ENCODE measurements at regions not wholly inside any gene's neighbourhood (a gene's known extent, or its start where the extent isn't known, plus 50 kb on each side); places are given as distances from the start of the nearest gene placed in this dataset.

DNA sequence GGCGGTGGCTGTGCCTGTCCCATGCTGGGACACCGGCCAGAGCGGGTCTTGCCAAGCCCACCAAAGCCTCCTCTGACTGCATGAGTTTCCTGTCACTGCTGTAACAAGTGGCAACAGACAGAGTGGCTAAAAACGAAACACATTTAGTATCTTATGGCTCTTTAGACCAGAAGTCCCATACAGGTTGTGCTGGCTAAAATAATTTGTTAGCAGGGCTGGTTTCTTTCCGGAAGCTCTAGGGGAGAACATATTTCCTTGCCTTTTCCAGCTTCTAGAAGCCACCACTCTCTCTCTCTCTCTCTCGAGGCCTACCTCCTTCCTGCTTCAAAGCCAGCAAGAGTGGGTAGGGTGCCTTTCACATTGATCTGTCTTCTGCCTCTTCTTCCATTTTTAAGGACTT lies 171.6 kb upstream of the PLPP4 start:
- no peak for DNase-seq (ENCODE audit: low read depth)

- no peak for DNase-seq (ENCODE audit: low read depth)
Observed at GRCh38 chr10:120286280-120286679, 170.7 kb upstream of the PLPP4 start.

GRCh38 chr10:120300513-120300912 lies 156.5 kb upstream of the PLPP4 start:
- DNase-seq (ENCODE audit: low read depth): no peak

DNA sequence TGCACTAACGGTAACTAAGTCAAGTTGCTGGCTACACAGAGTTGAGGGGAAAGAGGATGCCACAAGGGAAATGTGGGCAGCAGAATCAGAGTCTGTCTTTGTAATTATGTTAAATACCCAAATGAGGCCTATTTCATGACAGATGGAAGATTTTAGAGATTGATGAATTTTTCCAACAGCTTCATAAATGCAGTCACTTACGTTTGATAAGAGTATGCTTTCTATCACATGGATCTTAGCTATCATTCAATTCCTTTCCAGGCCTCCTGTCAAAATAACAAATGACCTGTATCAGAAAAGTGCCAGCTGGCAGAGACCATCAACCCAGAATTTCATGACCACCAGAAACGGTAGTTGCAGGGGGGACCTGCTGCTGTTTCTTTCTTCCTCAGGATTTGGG lies 148.4 kb upstream of the PLPP4 start:
- DNase-seq (ENCODE audit: low read depth): no peak

GRCh38 chr10:120313715-120314114 lies 143.3 kb upstream of the PLPP4 start:
- DNase-seq (ENCODE audit: low read depth): no peak

GRCh38 chr10:120314442-120314841 lies 142.6 kb upstream of the PLPP4 start:
- no peak for DNase-seq (ENCODE audit: low read depth)

- DNase-seq (ENCODE audit: low read depth): no peak
Observed at GRCh38 chr10:120318862-120319261, 138.2 kb upstream of the PLPP4 start.

DNA sequence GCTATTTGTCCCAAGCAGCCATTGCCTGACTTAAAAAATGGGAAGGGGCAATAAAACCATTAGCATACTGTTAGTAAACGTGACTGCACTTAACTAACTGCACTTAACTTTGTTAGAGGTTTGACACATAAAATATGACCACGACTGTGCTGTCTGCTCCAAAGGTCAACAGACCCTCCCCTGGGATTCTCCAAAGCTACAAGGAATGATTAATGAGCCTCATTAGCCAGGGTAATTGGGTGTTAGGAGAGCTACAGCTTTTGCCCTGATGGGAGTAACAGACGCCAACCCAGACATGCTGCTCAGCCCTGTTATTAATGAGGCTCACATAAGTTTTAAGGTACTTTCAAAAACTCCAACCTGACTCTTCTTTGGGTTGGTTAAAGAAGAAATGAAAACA lies 129.4 kb upstream of the PLPP4 start:
- no peak for DNase-seq (ENCODE audit: low read depth)

GRCh38 chr10:120328647-120329046 lies 128.4 kb upstream of the PLPP4 start:
- no peak for DNase-seq (ENCODE audit: low read depth)

DNA sequence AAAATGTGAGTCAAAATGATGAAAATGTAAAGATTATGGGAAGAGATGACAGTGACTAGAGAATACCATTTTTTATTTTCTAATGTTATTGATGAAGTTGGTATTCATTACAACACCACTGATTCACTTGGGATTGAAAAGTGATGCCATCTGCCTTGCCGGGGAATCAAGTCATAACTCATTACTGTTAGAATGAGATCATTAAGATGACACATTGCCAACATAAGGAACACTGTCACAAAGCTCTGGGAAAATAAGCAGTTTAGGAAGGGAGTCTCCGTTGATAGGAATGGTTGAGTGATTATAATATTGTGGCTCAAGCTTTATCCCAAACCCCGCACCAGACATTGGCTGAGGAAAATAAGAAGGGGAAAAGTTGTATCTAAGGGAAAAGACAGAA lies 121.5 kb upstream of the PLPP4 start:
- DNase-seq (ENCODE audit: low read depth): no peak

DNA sequence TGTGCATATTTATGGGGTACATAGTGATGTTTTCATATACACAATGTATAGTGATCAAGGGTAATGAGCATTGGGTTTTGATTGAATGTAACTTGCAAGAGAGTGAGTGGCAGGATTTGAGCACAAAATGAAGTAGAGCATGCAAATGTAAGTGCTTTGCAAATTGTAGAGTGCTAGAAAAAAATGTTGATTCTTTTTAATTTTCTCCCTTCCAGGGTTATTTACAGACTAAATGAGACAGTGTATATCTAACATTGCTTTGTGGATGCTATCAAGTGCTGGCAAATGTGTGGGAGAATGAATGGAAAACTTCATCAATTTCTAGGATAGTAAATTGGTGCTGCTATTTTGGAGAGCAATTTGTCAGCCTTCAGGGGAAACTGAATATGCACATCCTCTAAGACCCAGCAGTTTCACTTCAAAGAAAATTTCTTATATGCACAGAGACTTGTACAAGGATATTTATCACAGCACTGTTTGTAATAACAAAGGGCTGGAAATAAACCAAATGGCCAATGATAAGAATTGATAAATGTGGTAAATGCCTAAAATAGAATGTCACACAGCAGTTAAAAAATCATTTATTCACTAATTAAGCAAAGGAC lies 120.6 kb upstream of the PLPP4 start:
- DNase-seq (ENCODE audit: low read depth): no peak

DNA sequence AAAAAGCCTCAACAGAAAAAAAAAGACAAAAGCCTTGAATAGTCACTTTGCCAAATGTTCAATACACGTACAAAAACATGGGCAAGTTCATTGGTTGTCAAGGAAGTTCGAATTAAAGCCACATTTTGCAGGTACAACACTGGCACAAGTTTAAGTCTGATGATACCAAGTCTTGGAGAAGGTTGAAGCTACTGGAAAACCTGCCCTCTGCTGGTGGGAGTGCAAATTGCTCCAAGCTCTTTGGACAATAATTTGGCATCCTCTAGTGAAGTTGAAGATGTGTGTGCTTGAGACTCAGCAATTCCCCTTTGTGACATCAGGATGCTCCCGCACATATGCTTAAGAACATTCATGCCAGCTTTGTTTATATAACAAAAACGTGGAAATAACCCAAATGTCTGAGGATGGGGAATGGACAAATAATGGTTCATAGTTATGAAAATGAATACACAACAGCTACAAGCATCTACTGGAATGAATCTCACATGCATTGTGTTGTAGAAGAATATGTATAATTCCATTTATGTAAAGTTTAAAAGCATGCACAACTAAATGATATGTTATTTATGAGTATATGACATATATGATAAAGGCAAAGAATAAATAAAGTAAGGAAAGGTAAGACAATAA lies 120.0 kb upstream of the PLPP4 start:
- peak; percentile 44 for DNase-seq (ENCODE audit: low read depth)

GRCh38 chr10:120342115-120342714 lies 114.8 kb upstream of the PLPP4 start:
- DNase-seq (ENCODE audit: low read depth): no peak

GRCh38 chr10:120345186-120345585 lies 111.8 kb upstream of the PLPP4 start:
- DNase-seq (ENCODE audit: low read depth): no peak

- DNase-seq (ENCODE audit: low read depth): no peak
Observed at GRCh38 chr10:120347644-120348043, 109.4 kb upstream of the PLPP4 start.

DNA sequence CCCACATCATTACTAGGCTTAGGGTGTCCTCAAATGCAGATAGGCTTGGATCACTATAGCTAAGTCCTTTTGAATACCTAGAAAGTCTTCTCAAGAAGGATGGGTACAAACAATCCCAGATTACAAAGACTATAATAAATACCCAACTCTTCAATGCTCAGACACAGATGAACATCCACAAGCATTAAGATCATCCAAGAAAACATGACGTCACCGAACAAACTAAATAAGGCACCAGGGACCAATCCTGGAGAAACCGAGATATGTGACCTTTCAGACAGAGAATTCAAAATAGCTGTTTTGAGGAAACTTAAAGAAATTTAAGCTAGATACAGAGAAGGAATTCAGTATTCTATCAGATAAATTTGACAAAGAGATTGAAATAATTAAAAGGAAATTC lies 108.0 kb upstream of the PLPP4 start:
- no peak for DNase-seq (ENCODE audit: low read depth)

DNA sequence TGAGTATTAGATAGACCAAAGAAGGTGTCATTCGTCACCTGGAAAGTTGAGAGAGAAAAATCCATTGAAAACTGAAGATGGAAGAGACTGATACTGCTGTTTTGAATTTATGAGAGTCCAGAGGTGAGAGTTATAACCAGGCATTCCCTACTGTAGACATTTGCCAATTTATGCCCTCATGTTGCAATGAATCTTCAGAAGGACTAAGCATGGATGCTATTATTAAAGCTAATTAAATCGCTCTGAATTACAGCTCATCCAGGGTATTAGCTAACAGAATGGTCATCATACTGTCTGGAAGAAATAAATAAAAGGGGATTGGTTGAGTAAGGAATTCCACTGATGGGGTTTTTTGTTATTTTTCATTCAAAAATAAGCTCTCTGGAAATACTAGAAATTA lies 101.6 kb upstream of the PLPP4 start:
- no peak for DNase-seq (ENCODE audit: low read depth)

- no peak for DNase-seq (ENCODE audit: low read depth)
Observed at GRCh38 chr10:120360571-120360970, 96.5 kb upstream of the PLPP4 start.

- no peak for DNase-seq (ENCODE audit: low read depth)
Observed at GRCh38 chr10:120365872-120366271, 91.2 kb upstream of the PLPP4 start.

GRCh38 chr10:120367341-120367740 lies 89.7 kb upstream of the PLPP4 start:
- DNase-seq (ENCODE audit: low read depth): no peak

- no peak for DNase-seq (ENCODE audit: low read depth)
Observed at GRCh38 chr10:120368338-120368737, 88.7 kb upstream of the PLPP4 start.

DNA sequence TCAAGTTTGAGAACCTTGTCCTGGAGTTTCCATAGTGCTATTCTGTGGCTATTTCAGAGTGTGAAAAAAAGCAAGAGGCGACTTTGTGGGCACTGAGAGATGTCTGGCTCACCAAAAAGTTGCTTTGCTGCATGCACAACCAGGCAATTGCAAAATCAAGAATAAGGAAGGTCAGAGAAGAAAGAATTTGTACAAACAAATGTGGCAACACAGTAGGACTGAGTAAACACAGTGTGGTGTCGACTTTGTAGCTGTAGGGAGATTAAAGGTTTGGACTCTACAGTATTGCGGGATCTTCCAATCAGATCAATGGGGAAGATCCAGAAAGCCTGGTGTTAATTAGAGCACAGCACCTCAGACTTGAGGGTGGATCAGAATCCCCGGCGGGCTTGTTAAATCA lies 88.1 kb upstream of the PLPP4 start:
- DNase-seq (ENCODE audit: low read depth): no peak

GRCh38 chr10:120369856-120370276 lies 87.2 kb upstream of the PLPP4 start:
- no peak for DNase-seq (ENCODE audit: low read depth)

DNA sequence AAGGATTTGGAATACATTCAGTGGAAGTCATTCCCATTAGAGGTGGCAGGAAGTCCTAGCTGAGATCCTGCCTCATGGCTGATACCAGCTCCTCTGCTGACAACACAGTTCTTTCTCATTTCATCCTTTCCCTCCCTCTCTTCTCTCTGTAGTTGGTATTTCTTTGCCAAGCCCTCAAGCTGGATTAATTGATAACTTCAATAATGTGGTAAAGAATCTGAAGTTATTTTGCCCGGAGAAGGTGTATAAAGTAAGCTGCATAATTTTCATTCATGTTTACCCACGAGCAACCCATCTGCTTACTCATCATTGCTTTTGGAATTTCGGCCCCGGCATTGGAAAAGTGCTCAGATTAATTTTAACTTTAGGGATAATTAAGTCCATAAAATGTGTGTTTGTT lies 85.2 kb upstream of the PLPP4 start:
- no peak for DNase-seq (ENCODE audit: low read depth)
